Memory B cell (primary cell): ENCODE measurements at regions not wholly inside any gene's neighbourhood (a gene's known extent, or its start where the extent isn't known, plus 50 kb on each side); places are given as distances from the start of the nearest gene placed in this dataset.
A peak's percentile ranks its signal among the peaks of the same experiment; 100 is the strongest.

ENCODE experiments used
- ATAC-seq: fragments of 150-1000 bp; cut with Tn5 transposase; 2 replicates; pipeline ENCODE4 v1.10.0; 2021; ENCODE audit warnings: low read depth, mild to moderate bottlenecking, moderate library complexity
- DNase-seq, 2 donors: peaks; one replicate each; pipeline ENCODE4 v3.0.0; 2022; ENCODE audit warnings: low spot score in 2 of 2
- H3K27ac Mint-ChIP-seq: one replicate; pipeline ENCODE4 v1.8.0; 2022; ENCODE audit warnings: mild to moderate bottlenecking, moderate library complexity, mixed read lengths
- H3K27me3 Mint-ChIP-seq: one replicate; pipeline ENCODE4 v1.8.0; 2022; ENCODE audit warnings: mixed read lengths
- H3K36me3 Mint-ChIP-seq: one replicate; pipeline ENCODE4 v1.8.0; 2022; ENCODE audit warnings: mild to moderate bottlenecking, mixed read lengths
- H3K4me1 Mint-ChIP-seq: one replicate; pipeline ENCODE4 v1.8.0; 2022; ENCODE audit warnings: mixed read lengths
- H3K4me3 Mint-ChIP-seq: one replicate; pipeline ENCODE4 v1.8.0; 2022; ENCODE audit warnings: mild to moderate bottlenecking, moderate library complexity, mixed read lengths
- H3K9me3 Mint-ChIP-seq: one replicate; pipeline ENCODE4 v1.8.0; 2022; ENCODE audit warnings: mixed read lengths

DNA sequence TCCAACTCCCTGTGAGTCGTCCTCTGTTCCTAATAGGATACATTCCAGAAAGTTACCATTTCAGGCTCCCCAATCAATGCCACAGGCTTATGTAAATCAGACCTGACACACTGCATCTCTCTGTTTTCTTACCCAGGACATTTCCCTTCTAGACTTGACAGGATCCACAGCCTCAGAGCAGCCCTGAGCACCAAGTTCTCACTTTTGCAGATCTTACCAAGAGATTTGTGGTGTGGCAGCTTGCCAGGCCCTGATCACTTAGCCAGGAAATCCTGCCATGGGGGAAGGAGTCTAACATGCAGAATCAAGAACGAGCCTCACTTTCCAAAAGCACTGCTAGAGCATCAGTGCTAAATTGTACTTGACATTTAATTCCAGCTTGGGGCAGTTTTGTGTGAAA is 202.9 kb downstream of the TBX15 start:
- no peaks in the 10 kb centered on the region for H3K4me1 Mint-ChIP-seq
- H3K27me3 Mint-ChIP-seq = peaks cover 2% of the 10 kb centered on the region
- no peak overlapping the region for H3K4me3 Mint-ChIP-seq
- DNase-seq (no peak), ATAC-seq (no peak)
- no peak overlapping the region for H3K27ac Mint-ChIP-seq
- H3K36me3 Mint-ChIP-seq = no peaks in the 10 kb centered on the region
- H3K9me3 Mint-ChIP-seq = peaks cover 2% of the 10 kb centered on the region

DNA sequence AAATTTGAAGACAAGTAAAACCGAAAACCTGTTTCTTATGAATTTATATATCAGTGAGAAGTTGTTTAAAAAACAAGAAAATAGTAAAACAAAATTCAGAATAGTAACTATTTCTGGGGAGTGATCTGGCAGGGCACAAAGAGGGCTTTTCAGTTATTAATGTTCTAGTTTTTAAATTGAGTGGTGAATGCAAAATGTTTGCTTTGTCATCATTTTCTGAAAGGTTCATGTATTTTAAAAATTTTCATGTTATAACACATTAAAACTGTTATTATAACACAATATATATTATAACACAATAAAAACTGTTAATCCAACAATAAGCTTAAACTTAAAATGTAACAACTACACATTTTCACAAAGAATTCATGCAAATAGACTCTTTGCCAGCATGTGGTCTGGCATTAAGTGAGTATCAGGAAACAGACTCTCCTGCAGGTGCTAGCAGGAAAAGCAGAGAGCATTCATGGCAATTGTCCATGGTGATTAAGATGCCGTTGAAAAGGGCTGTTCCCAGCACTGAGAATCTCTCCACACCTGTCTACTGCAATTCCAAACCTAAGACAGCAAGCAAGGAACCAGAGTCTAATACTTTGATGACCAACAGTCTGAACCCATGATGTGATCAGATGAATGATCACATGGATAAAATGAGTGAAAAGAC is 204.9 kb downstream of the TBX15 start:
- Mint-ChIP-seq H3K9me3 (no peaks in the 10 kb centered on the region), H3K4me1 (no peaks in the 10 kb centered on the region), H3K36me3 (no peaks in the 10 kb centered on the region), H3K4me3 (no peak overlapping the region), H3K27me3 (peaks cover 2% of the 10 kb centered on the region), H3K27ac (no peak overlapping the region)
- no peak for DNase-seq
- no peak for ATAC-seq

DNA sequence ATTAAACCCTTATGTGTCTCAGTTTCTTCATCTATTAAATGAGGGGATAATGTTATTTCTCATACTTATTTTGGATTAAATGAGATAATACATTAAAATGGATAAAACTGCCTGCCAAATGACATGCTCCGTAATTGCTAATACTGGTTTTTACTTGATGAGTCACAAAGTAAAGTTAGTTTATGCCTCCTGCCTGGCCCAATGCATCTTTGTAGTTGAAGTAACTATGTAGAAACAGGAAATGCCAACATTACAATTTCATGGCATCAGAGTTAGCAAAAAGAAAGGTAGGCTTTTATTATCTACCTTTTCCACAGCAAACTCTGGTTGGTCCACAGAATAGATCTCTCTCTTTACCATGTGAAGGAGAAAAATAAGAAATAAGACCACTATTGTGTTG is 214.5 kb downstream of the TBX15 start:
- Mint-ChIP-seq H3K4me1 (no peaks in the 10 kb centered on the region), H3K36me3 (no peaks in the 10 kb centered on the region), H3K27me3 (no peaks in the 10 kb centered on the region), H3K27ac (no peak overlapping the region), H3K9me3 (peaks cover 5% of the 10 kb centered on the region), H3K4me3 (no peak overlapping the region)
- no peak for ATAC-seq
- no peak for DNase-seq

DNA sequence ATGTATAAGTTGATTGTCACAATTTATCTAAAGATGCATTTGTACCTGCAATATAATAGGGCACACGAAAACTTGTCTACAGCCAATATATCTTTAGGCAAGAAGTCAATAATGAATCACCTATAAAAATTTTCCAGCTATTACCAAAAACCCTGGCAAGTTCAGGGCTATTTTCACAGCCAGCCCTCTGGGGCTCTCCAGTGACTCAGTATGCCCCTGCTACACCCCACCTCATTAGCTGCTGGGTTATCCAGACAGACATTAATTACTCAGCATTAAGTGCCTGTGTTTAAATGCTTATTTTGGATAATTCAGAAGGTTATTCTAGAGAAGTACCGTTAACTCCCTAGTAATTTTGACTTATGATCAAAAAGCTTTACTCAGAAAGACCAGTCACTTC is 220.2 kb downstream of the TBX15 start:
- H3K4me1 Mint-ChIP-seq = no peaks in the 10 kb centered on the region
- peaks cover 4% of the 10 kb centered on the region for H3K9me3 Mint-ChIP-seq
- H3K4me3 Mint-ChIP-seq = no peak overlapping the region
- H3K27me3 Mint-ChIP-seq = no peaks in the 10 kb centered on the region
- H3K27ac Mint-ChIP-seq = no peak overlapping the region
- ATAC-seq = no peak
- no peak for DNase-seq
- no peaks in the 10 kb centered on the region for H3K36me3 Mint-ChIP-seq

DNA sequence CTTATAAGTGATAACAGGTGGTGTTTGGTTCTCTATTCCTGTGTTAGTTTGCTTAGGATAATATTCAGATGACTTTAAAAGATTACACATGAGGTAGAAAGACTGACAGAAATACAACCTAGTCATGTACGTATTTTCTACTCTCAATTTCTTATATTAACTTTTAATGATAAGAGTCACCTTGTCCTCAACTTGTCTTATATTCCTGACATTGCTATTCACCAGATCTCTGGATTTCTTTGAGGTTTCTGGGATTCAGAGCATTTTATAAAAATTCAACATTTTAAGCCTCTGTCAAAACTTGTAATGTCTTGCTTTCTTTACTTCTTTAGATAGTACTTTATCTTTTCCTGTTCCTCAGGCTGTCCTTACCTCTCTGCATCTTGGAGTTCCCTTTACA is 234.2 kb downstream of the TBX15 start:
- ATAC-seq = no peak
- no peak for DNase-seq
- H3K27ac Mint-ChIP-seq = no peak overlapping the region

DNA sequence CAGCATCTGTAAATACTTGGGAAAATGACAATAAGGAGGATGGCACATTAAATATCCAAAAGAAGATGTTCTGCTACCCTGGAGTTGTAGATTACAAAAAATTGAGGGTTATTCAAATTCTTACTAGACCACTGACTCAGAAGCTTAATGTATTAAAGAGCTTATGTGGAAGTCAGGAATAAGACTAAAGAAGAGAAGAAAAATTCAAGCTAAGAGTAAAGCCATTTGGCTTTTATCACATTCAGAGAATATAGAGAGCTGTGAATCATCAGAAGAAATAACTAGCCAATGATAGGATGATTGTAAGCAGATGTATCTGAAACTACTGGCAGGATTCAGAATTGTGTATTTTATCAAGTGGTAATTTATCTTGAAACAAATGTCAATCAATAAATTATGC is 237.0 kb downstream of the TBX15 start:
- H3K27me3 Mint-ChIP-seq = no peaks in the 10 kb centered on the region

More for the DNA sequence above, 234.2 kb downstream of the TBX15 start:
- H3K36me3 Mint-ChIP-seq = no peaks in the 10 kb centered on the region
- H3K4me1 Mint-ChIP-seq = no peaks in the 10 kb centered on the region
- no peaks in the 10 kb centered on the region for H3K27me3 Mint-ChIP-seq
- H3K4me3 Mint-ChIP-seq = no peak overlapping the region
- H3K9me3 Mint-ChIP-seq = no peaks in the 10 kb centered on the region

DNA sequence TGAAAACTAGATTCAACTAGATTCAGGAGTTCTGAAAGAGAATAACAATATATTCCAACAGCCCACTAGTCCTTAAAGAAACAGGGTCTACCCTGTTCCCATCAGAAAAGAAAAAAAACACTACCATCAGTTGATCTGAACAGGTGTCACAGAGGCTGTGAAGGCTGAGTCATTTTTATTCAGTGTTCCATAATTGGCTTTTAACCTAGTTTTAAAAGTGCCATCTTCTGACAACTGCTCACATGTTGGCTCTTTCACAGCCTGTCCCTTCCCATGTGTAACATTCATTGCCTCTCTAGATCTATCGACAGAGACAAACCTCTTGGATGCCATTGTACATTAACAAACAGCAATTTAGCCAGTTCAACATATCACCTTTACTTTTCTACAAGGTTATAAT is 243.7 kb downstream of the TBX15 start:
- no peak for ATAC-seq
- no peak overlapping the region for H3K27ac Mint-ChIP-seq
- H3K4me1 Mint-ChIP-seq = no peaks in the 10 kb centered on the region
- no peak for DNase-seq
- H3K36me3 Mint-ChIP-seq = no peaks in the 10 kb centered on the region
- no peak overlapping the region for H3K4me3 Mint-ChIP-seq
- no peaks in the 10 kb centered on the region for H3K9me3 Mint-ChIP-seq
- no peaks in the 10 kb centered on the region for H3K27me3 Mint-ChIP-seq

More for the DNA sequence above, 237.0 kb downstream of the TBX15 start:
- Mint-ChIP-seq H3K9me3 (no peaks in the 10 kb centered on the region), H3K4me1 (no peaks in the 10 kb centered on the region), H3K27ac (no peak overlapping the region), H3K36me3 (no peaks in the 10 kb centered on the region), H3K4me3 (no peak overlapping the region)
- DNase-seq (no peak), ATAC-seq (no peak)

DNA sequence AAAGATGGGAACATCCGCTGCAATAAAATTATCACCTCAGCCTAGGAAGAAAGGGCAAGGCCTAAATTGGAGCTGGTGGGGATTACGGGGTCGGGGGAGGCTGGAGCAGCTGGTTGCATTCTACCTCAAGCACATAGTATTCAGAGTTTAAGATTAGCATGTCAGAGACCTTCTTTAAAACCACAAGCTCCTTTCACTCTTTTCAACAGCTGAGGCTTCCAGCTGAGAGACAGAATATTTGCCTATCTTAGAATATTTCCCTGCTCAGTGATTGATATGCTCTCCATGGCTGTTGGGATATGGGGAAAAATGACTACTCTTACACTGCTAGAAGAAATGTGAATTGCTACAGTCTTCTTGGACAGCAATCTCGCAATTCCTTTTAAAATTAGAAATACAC is 248.6 kb downstream of the TBX15 start:
- Mint-ChIP-seq H3K36me3 (no peaks in the 10 kb centered on the region), H3K9me3 (peaks cover 6% of the 10 kb centered on the region), H3K4me3 (no peak overlapping the region), H3K4me1 (no peaks in the 10 kb centered on the region), H3K27me3 (no peaks in the 10 kb centered on the region), H3K27ac (no peak overlapping the region)
- DNase-seq (no peak), ATAC-seq (no peak)

DNA sequence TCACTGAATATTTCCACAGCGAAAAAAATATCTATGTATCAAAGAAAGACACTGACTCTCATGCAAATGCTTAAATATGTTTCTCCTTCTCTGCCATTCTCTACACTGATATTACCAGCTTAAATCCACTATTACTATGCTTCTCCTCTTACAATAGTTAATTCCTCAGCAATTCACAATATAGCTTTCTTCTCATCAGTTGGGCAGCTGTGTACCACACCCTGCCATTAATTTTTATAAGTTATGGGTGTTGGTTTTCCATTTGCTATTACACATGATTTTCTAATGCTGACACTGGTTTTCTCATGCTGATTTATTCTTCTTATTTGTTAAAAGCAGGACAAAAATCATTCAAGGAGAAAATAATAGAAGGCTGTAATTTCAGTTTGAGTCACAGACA is 251.8 kb downstream of the TBX15 start:
- no peak for ATAC-seq
- Mint-ChIP-seq H3K4me1 (no peaks in the 10 kb centered on the region), H3K4me3 (no peak overlapping the region), H3K9me3 (peaks cover 6% of the 10 kb centered on the region), H3K27ac (peak overlapping the region; percentile 65), H3K27me3 (no peaks in the 10 kb centered on the region), H3K36me3 (no peaks in the 10 kb centered on the region)
- DNase-seq = no peak

DNA sequence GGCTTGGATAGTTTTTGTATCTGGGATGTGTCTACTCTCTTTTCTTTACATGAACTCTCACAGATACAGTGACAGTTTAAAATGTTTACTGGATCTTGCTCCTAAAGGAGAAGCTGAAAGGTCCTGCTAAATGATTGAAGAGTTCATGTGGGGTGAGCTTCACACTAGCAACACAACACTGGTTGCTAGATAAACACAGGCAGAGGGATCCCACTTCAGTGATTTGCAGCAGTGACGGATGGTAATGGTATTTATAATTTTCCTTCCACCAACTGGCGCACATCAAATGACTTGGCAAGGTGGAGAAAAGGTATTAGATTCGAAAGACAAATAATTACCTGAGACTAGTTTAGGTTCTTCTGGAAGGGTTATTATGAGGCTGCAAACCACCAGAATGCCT is 270.2 kb downstream of the TBX15 start:
- H3K36me3 Mint-ChIP-seq = no peaks in the 10 kb centered on the region
- no peak for ATAC-seq
- H3K4me3 Mint-ChIP-seq = no peak overlapping the region
- H3K9me3 Mint-ChIP-seq = peaks cover 1% of the 10 kb centered on the region
- H3K27me3 Mint-ChIP-seq = peaks cover 2% of the 10 kb centered on the region
- no peak overlapping the region for H3K27ac Mint-ChIP-seq
- no peak for DNase-seq
- H3K4me1 Mint-ChIP-seq = no peaks in the 10 kb centered on the region

DNA sequence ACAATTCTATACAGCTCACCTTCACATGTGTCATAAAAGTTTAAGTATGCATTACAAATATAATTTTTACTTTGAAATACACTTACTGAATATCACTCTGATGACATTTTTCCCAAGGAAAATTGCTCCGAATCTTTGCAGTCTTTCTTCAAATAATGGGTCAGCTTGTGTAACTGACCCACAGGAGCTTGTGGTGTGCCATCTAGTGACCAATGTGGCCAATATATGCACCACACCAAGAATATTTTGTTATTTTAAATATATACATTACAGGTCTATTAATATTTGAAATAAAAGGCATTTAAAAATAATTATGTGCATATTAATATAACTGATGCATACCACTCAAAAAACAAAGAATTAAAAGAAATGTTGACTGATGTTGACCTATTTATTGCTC is 271.4 kb downstream of the TBX15 start:
- DNase-seq (no peak), ATAC-seq (no peak)
- Mint-ChIP-seq H3K36me3 (no peaks in the 10 kb centered on the region), H3K4me3 (no peak overlapping the region), H3K27ac (no peak overlapping the region), H3K4me1 (no peaks in the 10 kb centered on the region), H3K27me3 (peaks cover 2% of the 10 kb centered on the region), H3K9me3 (peaks cover 1% of the 10 kb centered on the region)

DNA sequence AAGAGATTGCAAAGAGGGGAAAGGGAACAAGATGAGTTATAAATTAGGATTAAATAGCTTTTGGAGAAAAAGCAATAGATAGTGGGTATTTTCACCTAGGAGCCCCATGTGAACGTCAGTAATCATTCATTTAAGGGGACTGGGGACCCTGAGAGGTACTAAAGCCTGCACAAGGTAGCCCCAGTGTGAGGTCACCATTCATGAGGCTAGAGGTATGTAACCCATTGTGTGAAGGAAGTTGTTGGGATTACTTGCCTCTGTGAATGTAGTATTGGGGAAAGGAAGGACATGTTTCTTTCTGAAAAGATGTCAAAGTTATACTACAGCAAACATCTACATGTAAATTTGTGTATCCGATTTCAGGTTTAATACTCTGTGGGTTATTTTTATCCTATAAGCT is 276.8 kb downstream of the TBX15 start:
- Mint-ChIP-seq H3K9me3 (no peaks in the 10 kb centered on the region), H3K4me3 (no peak overlapping the region), H3K27me3 (no peaks in the 10 kb centered on the region), H3K4me1 (no peaks in the 10 kb centered on the region), H3K36me3 (no peaks in the 10 kb centered on the region), H3K27ac (no peak overlapping the region)
- DNase-seq (no peak), ATAC-seq (no peak)

DNA sequence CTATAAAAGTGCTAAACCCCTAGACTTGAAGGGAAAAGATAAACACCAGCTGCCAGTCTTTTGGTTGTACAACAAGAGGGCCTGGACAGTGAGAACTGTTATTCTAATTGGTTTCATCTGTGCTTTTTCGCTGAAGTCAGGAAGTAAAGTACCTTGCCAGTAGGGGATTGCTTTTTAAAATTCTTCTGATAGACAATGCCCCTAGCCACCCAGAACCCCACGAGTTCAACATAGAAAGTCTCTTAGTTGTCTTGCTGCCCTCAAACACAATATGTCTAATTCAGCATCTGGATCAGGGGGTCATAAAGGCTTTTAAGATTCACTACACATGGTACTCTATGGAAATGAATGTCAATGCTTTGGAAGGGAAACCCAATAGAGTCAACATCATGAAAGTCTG is 289.2 kb downstream of the TBX15 start:
- Mint-ChIP-seq H3K4me1 (no peaks in the 10 kb centered on the region), H3K27me3 (no peaks in the 10 kb centered on the region), H3K4me3 (no peak overlapping the region), H3K27ac (no peak overlapping the region), H3K36me3 (no peaks in the 10 kb centered on the region), H3K9me3 (peaks cover 5% of the 10 kb centered on the region)
- ATAC-seq (no peak), DNase-seq (no peak)

DNA sequence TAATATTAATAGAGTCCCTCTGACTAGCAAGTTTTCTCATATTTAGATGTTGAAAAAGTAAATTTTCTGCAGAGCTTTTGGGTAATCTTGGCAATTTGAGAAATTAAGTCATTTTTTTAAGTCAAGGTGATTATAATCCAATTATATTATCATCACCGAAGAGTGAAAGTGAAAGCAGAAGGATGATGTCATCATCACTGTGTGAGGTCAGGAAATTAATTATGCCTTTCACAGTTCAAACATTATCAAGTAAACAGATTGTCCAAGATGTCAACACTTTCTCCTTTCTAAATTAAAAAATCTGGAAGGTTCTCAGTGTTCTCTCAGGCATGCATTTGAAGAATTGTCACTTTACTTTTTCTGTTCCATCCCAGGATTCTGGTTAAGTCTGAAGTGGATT is 296.0 kb downstream of the TBX15 start:
- H3K27ac Mint-ChIP-seq = no peak overlapping the region
- DNase-seq (no peak), ATAC-seq (no peak)
- H3K9me3 Mint-ChIP-seq = peaks cover 3% of the 10 kb centered on the region
- H3K4me3 Mint-ChIP-seq = no peak overlapping the region
- H3K27me3 Mint-ChIP-seq = peaks cover 1% of the 10 kb centered on the region
- H3K36me3 Mint-ChIP-seq = no peaks in the 10 kb centered on the region
- H3K4me1 Mint-ChIP-seq = no peaks in the 10 kb centered on the region

DNA sequence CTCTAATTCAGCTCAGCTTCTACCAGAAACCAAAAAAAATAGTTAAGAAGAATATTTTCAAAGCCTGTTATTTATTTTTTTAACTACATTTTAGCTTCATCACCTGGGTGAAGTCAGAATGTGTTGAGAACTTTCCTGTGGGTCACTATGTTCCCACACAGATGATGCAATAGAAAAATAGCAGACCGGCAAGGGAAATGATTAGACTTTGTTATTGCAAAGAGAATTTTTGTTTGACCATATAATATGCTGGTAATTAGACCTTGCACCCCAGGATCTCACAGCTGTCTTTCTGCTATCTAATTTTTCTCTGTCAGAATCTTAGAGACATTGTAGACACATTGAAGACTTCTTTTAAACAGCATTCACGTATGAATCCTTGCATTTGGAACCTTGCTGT is 299.3 kb downstream of the TBX15 start:
- ATAC-seq (no peak), DNase-seq (no peak)
- Mint-ChIP-seq H3K27ac (no peak overlapping the region), H3K9me3 (peaks cover 3% of the 10 kb centered on the region), H3K27me3 (peaks cover 1% of the 10 kb centered on the region), H3K36me3 (no peaks in the 10 kb centered on the region), H3K4me3 (no peak overlapping the region), H3K4me1 (no peaks in the 10 kb centered on the region)
